Lower leg skin (tissue), 3 donors: ENCODE measurements at regions not wholly inside any gene's neighbourhood (a gene's known extent, or its start where the extent isn't known, plus 50 kb on each side); places are given as distances from the start of the nearest gene placed in this dataset.

ENCODE experiments used
- POLR2A ChIP-seq, 2 donors: fragments of 450-650 bp; IDR thresholded peaks; one replicate each; pipeline ENCODE4 v1.6.1; 2016 to 2017; ENCODE audit warnings: antibody characterized with exemption in 2 of 2, mild to moderate bottlenecking in 1 of 2, moderate library complexity in 1 of 2
- TF ChIP-seq, protein P1 (sequence below), 3 donors: fragments of 450-650 bp; IDR thresholded peaks; one replicate each; pipeline ENCODE4 v1.5.1; 2016; ENCODE audit warnings: antibody characterized with exemption in 3 of 3, mild to moderate bottlenecking in 3 of 3, moderate library complexity in 2 of 3

DNA sequence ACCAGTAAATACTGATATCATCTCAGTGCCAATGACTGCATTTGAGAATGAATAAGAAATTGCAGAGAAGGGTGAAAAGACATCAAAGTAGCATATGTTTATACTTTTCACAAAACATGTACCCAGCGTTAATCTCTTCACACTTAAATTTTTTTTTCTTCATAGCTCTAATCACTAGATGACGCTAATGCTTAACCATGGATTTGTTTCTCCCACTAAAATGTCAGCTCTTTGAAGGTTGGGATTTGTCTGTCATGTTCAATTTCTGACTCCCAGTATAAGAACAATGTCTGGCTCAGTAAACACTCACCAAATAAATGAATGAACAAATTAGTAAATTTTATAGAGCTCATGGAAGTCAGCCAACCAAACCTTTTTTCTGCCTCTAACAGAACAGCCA, 78.3 kb upstream of the LMCD1 start:
- TF ChIP-seq, protein P1, sequence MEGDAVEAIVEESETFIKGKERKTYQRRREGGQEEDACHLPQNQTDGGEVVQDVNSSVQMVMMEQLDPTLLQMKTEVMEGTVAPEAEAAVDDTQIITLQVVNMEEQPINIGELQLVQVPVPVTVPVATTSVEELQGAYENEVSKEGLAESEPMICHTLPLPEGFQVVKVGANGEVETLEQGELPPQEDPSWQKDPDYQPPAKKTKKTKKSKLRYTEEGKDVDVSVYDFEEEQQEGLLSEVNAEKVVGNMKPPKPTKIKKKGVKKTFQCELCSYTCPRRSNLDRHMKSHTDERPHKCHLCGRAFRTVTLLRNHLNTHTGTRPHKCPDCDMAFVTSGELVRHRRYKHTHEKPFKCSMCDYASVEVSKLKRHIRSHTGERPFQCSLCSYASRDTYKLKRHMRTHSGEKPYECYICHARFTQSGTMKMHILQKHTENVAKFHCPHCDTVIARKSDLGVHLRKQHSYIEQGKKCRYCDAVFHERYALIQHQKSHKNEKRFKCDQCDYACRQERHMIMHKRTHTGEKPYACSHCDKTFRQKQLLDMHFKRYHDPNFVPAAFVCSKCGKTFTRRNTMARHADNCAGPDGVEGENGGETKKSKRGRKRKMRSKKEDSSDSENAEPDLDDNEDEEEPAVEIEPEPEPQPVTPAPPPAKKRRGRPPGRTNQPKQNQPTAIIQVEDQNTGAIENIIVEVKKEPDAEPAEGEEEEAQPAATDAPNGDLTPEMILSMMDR (IDR thresholded peaks at IDR 0.05), result no peak
- TF ChIP-seq POLR2A (IDR thresholded peaks at IDR 0.05), result no peak
